GM21717 (cell line): ENCODE measurements at regions not wholly inside any gene's neighbourhood (a gene's known extent, or its start where the extent isn't known, plus 50 kb on each side); places are given as distances from the start of the nearest gene placed in this dataset.

Experiments used
- ATAC-seq: cut with Tn5 transposase; IDR thresholded peaks from one replicate; pipeline ENCODE4 v1.9.1; 2021; ENCODE audit warnings: mild to moderate bottlenecking, moderate library complexity; ENCODE audit not compliant: unreplicated experiment

GRCh38 chr22:48603621-48604320, 1223.9 kb downstream of the BRD1 start:
- no peak for ATAC-seq

- no peak for ATAC-seq
These were observed 1224.7 kb downstream of the BRD1 start for GRCh38 chr22:48602805-48603518.

GRCh38 chr22:48600681-48601080, 1227.0 kb downstream of the BRD1 start:
- ATAC-seq, result no peak

- no peak for ATAC-seq
These were observed 1227.5 kb downstream of the BRD1 start for GRCh38 chr22:48600171-48600570.

GRCh38 chr22:48599346-48599745, 1228.3 kb downstream of the BRD1 start:
- ATAC-seq, result no peak

GRCh38 chr22:48596111-48596850, 1231.4 kb downstream of the BRD1 start:
- no peak for ATAC-seq

GRCh38 chr22:48595511-48595905, 1232.2 kb downstream of the BRD1 start:
- ATAC-seq, result no peak

- no peak for ATAC-seq
These were observed 1232.7 kb downstream of the BRD1 start for GRCh38 chr22:48594757-48595510.

- ATAC-seq, result no peak
These were observed 1233.5 kb downstream of the BRD1 start for GRCh38 chr22:48594016-48594756.

- ATAC-seq, result no peak
These were observed 1234.1 kb downstream of the BRD1 start for GRCh38 chr22:48593551-48593950.

GRCh38 chr22:48592931-48593330, 1234.7 kb downstream of the BRD1 start:
- ATAC-seq, result no peak

- ATAC-seq, result no peak
These were observed 1235.2 kb downstream of the BRD1 start for GRCh38 chr22:48592488-48592887.

- ATAC-seq, result no peak
These were observed 1235.7 kb downstream of the BRD1 start for GRCh38 chr22:48592066-48592345.

- no peak for ATAC-seq
These were observed 1236.2 kb downstream of the BRD1 start for GRCh38 chr22:48591286-48592065.

GRCh38 chr22:48589901-48590300, 1237.8 kb downstream of the BRD1 start:
- no peak for ATAC-seq

- no peak for ATAC-seq
These were observed 1238.7 kb downstream of the BRD1 start for GRCh38 chr22:48588878-48589450.

- no peak for ATAC-seq
These were observed 1239.4 kb downstream of the BRD1 start for GRCh38 chr22:48588151-48588877.

- no peak for ATAC-seq
These were observed 1240.3 kb downstream of the BRD1 start for GRCh38 chr22:48587236-48587865.
